ENCODE measurements at regions not wholly inside any gene's neighbourhood (a gene's known extent, or its start where the extent isn't known, plus 50 kb on each side); places are given as distances from the start of the nearest gene placed in this dataset.

DNA sequence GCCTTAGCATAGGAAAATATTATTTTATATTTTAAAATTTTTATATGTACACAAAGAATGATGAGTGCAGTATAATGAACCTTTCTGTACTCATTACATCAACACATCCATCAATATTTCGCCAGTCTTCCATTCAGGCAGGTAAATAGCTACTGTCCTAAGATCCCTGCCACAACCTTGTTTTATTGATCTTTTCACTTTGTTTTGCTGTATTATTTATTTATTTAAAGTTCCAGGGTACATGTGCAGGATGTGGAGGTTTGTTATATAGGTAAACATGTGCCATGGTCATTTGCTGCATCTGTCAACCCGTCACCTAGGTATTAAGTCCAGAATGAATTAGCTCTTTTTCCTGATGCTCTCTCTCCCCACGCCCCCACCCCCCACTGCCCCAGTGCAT is 64.6 kb downstream of the INHBB start:
- TF ChIP-seq EZH2phosphoT487 (IDR thresholded peaks at IDR 0.05; ENCODE audit: borderline replicate concordance, low read length) (no peak), EZH2 (IDR thresholded peaks at IDR 0.05; ENCODE audit: low read length, unreplicated experiment) (no peak)
- TF ChIP-seq, protein P1, sequence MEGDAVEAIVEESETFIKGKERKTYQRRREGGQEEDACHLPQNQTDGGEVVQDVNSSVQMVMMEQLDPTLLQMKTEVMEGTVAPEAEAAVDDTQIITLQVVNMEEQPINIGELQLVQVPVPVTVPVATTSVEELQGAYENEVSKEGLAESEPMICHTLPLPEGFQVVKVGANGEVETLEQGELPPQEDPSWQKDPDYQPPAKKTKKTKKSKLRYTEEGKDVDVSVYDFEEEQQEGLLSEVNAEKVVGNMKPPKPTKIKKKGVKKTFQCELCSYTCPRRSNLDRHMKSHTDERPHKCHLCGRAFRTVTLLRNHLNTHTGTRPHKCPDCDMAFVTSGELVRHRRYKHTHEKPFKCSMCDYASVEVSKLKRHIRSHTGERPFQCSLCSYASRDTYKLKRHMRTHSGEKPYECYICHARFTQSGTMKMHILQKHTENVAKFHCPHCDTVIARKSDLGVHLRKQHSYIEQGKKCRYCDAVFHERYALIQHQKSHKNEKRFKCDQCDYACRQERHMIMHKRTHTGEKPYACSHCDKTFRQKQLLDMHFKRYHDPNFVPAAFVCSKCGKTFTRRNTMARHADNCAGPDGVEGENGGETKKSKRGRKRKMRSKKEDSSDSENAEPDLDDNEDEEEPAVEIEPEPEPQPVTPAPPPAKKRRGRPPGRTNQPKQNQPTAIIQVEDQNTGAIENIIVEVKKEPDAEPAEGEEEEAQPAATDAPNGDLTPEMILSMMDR (conservative IDR thresholded peaks at IDR 0.05; ENCODE audit: low read depth, low read length): no peak
- H3K4me1 ChIP-seq (ENCODE audit: insufficient read depth, low read length): peaks cover 6% of the 10 kb centered on the region; the same call in 1 of the 2 replicates
- intact Hi-C loops (cut with micrococcal nuclease): no loop called here
- no peaks in the 10 kb centered on the region for H3K79me2 ChIP-seq (ENCODE audit: low read length)
- H3K27me3 ChIP-seq (ENCODE audit: low read length): no peaks in the 10 kb centered on the region
- H3K9me3 ChIP-seq (ENCODE audit: low read length): 0 out of 2 replicates have a peak, but pooled peaks cover 5% of the 10 kb centered on the region
- ChIA-PET POLR2A (ENCODE audit: unreplicated experiment) (interaction anchor here (0.5 kb wide), 1 partner anchor 629 kb away, joined by 5 read pairs; no protein-coding TSS in a partner anchor), CTCF (no interaction called here)
- no peaks in the 10 kb centered on the region for H4K20me1 ChIP-seq (ENCODE audit: low read length)
- ATAC-seq: no peak
- no peak overlapping the region for H3K4me2 ChIP-seq (ENCODE audit: low read length)
- H3K9me2 ChIP-seq (replicated peaks; ENCODE audit: low read length): no peaks in the 10 kb centered on the region
- no peak for DNase-seq
- H3K36me3 ChIP-seq (ENCODE audit: low read depth, low read length): no peaks in the 10 kb centered on the region; the same call in 1 of the 2 replicates
- no peaks in the 10 kb centered on the region for H3F3A ChIP-seq (ENCODE audit: low read length, unreplicated experiment)
- no peak overlapping the region for H2AFZ ChIP-seq (ENCODE audit: low read length)
- BruUV-seq (replicated peaks): no TSS peak
- no peak overlapping the region for H3K27ac ChIP-seq (ENCODE audit: low read length)
- no peak overlapping the region for H3K4me3 ChIP-seq (ENCODE audit: low read length)
- H3K9ac ChIP-seq (ENCODE audit: low read length): no peak overlapping the region

DNA sequence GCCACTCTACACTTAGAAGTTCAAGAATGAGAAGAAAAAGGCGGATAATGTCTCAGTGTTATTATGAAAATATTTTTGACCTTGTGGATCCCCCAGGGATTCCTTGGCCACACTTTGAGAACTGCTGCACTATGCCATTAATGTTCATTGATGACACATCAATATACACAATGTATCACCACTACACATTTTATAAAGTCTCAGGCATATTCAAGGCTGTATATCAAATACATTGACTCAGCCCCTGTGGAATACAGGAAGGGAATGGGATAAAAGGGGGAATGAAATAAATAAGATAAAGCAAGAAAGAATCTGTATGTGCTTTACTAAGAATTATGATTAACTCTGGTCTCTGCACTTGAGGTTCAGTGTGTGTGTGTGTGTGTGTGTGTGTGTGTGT is 69.1 kb downstream of the INHBB start:
- no TSS peak for BruUV-seq (replicated peaks)
- Histone ChIP-seq H3K27me3 (ENCODE audit: low read length) (no peaks in the 10 kb centered on the region), H3K4me2 (ENCODE audit: low read length) (no peak overlapping the region), H3K9me3 (ENCODE audit: low read length) (no peaks in the 10 kb centered on the region), H4K20me1 (ENCODE audit: low read length) (no peaks in the 10 kb centered on the region), H3K9me2 (replicated peaks; ENCODE audit: low read length) (no peaks in the 10 kb centered on the region), H3K36me3 (ENCODE audit: low read depth, low read length) (no peaks in the 10 kb centered on the region), H2AFZ (ENCODE audit: low read length) (no peak overlapping the region), H3K4me3 (ENCODE audit: low read length) (no peak overlapping the region), H3K79me2 (ENCODE audit: low read length) (no peaks in the 10 kb centered on the region), H3K4me1 (ENCODE audit: insufficient read depth, low read length) (peaks cover 6% of the 10 kb centered on the region; the same call in 1 of the 2 replicates), H3K9ac (ENCODE audit: low read length) (no peak overlapping the region), H3K27ac (ENCODE audit: low read length) (no peak overlapping the region), H3F3A (ENCODE audit: low read length, unreplicated experiment) (no peaks in the 10 kb centered on the region)
- POLR2A ChIA-PET (ENCODE audit: unreplicated experiment): no interaction called here
- CTCF ChIA-PET: no interaction called here
- ATAC-seq: peak; percentile 55; the same call in 1 of the 2 replicates
- intact Hi-C loops (cut with micrococcal nuclease): no loop called here
- TF ChIP-seq EZH2 (IDR thresholded peaks at IDR 0.05; ENCODE audit: low read length, unreplicated experiment) (no peak), EZH2phosphoT487 (IDR thresholded peaks at IDR 0.05; ENCODE audit: borderline replicate concordance, low read length) (no peak)
- TF ChIP-seq, protein P1 (conservative IDR thresholded peaks at IDR 0.05; ENCODE audit: low read depth, low read length): no peak
- peak; percentile 60 for DNase-seq

DNA sequence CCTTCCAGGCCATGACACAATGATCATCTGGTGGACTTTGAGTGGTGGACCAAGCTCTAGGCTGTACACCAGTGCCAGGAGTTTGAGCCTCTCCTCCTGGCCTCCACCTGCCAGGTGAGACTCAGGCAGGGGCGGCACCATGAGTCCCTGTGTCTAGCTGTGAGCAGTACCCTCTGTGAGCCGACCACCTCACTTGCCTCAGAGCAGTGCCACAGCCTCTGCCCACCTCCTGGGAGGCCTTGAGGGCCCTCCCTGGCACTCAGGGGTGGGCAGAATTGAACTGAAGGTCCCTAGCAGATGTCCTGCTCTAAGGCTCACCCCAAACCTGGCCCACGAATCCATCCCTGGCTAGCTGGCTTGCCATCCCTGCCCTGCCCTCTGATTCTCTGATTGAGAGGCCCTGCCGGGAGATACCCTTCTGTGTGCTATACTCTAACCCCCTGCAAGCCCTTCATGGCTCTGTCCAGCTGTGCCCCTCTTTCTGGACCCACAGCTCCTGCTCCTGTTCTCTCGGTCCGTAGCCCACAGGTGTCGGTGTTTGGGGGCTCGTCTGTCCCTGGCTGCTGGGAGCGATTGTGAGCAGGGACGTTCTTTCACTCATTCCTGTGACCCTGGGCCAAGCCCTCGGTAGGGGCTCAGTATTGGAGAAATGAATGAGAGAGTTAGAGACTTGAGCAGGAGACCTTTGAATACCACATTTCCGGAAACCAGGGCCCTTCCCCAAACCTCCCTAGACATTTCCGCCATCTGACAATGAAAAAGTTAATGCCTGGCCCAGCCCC is 70.0 kb downstream of the INHBB start:
- Histone ChIP-seq H3F3A (ENCODE audit: low read length, unreplicated experiment) (no peaks in the 10 kb centered on the region), H2AFZ (ENCODE audit: low read length) (no peak overlapping the region), H3K9me3 (ENCODE audit: low read length) (no peaks in the 10 kb centered on the region), H3K9me2 (replicated peaks; ENCODE audit: low read length) (no peaks in the 10 kb centered on the region), H3K9ac (ENCODE audit: low read length) (no peak overlapping the region), H3K4me1 (ENCODE audit: insufficient read depth, low read length) (peaks cover 6% of the 10 kb centered on the region; the same call in 1 of the 2 replicates), H3K27ac (ENCODE audit: low read length) (no peak overlapping the region), H3K27me3 (ENCODE audit: low read length) (no peaks in the 10 kb centered on the region), H3K79me2 (ENCODE audit: low read length) (no peaks in the 10 kb centered on the region), H4K20me1 (ENCODE audit: low read length) (no peaks in the 10 kb centered on the region), H3K36me3 (ENCODE audit: low read depth, low read length) (no peaks in the 10 kb centered on the region), H3K4me3 (ENCODE audit: low read length) (no peak overlapping the region), H3K4me2 (ENCODE audit: low read length) (no peak overlapping the region)
- intact Hi-C loops (cut with micrococcal nuclease): no loop called here
- ChIA-PET POLR2A (ENCODE audit: unreplicated experiment) (no interaction called here), CTCF (no interaction called here)
- DNase-seq: no peak
- TF ChIP-seq, protein P1 (conservative IDR thresholded peaks at IDR 0.05; ENCODE audit: low read depth, low read length): no peak
- BruUV-seq (replicated peaks): no TSS peak
- ATAC-seq: no peak

Data from PC-3 (cell line).